ENCODE measurements at regions not wholly inside any gene's neighbourhood (a gene's known extent, or its start where the extent isn't known, plus 50 kb on each side); places are given as distances from the start of the nearest gene placed in this dataset.

GRCh38 chr15:55031727-55032126, 165.0 kb downstream of the RSL24D1 start:
- DNase-seq (ENCODE audit: low read depth in 3 of 3, low spot score in 2 of 3) = no peak

- DNase-seq (ENCODE audit: low read depth in 3 of 3, low spot score in 2 of 3) = no peak
These were observed 170.4 kb downstream of the RSL24D1 start for GRCh38 chr15:55026381-55026780.

- DNase-seq (ENCODE audit: low read depth in 3 of 3, low spot score in 2 of 3) = no peak
These were observed 179.1 kb downstream of the RSL24D1 start for GRCh38 chr15:55017635-55018034.

- DNase-seq (ENCODE audit: low read depth in 3 of 3, low spot score in 2 of 3) = no peak
These were observed 180.5 kb downstream of the RSL24D1 start for GRCh38 chr15:55016225-55016624.

GRCh38 chr15:55015093-55015445, 181.7 kb downstream of the RSL24D1 start:
- DNase-seq (ENCODE audit: low read depth in 3 of 3, low spot score in 2 of 3) = no peak

GRCh38 chr15:55014391-55015092, 182.2 kb downstream of the RSL24D1 start:
- DNase-seq (ENCODE audit: low read depth in 3 of 3, low spot score in 2 of 3) = no peak

GRCh38 chr15:55008421-55008820, 188.3 kb downstream of the RSL24D1 start:
- no peak for DNase-seq (ENCODE audit: low read depth in 3 of 3, low spot score in 2 of 3)

- no peak for DNase-seq (ENCODE audit: low read depth in 3 of 3, low spot score in 2 of 3)
These were observed 189.2 kb downstream of the RSL24D1 start for GRCh38 chr15:55007561-55007960.

GRCh38 chr15:55005679-55006078, 191.1 kb downstream of the RSL24D1 start:
- DNase-seq (ENCODE audit: low read depth in 3 of 3, low spot score in 2 of 3) = no peak

GRCh38 chr15:55003965-55004873, 192.5 kb downstream of the RSL24D1 start:
- DNase-seq (ENCODE audit: low read depth in 3 of 3, low spot score in 2 of 3) = no peak

- no peak for DNase-seq (ENCODE audit: low read depth in 3 of 3, low spot score in 2 of 3)
These were observed 198.1 kb downstream of the RSL24D1 start for GRCh38 chr15:54998661-54999060.

- no peak for DNase-seq (ENCODE audit: low read depth in 3 of 3, low spot score in 2 of 3)
These were observed 205.9 kb downstream of the RSL24D1 start for GRCh38 chr15:54990793-54991192.

GRCh38 chr15:54987881-54988280, 208.9 kb downstream of the RSL24D1 start:
- DNase-seq (ENCODE audit: low read depth in 3 of 3, low spot score in 2 of 3) = no peak

- DNase-seq (ENCODE audit: low read depth in 3 of 3, low spot score in 2 of 3) = no peak
These were observed 216.8 kb downstream of the RSL24D1 start for GRCh38 chr15:54979964-54980363.

GRCh38 chr15:54962637-54963036, 234.1 kb downstream of the RSL24D1 start:
- no peak for DNase-seq (ENCODE audit: low read depth in 3 of 3, low spot score in 2 of 3)

- DNase-seq (ENCODE audit: low read depth in 3 of 3, low spot score in 2 of 3) = no peak
These were observed 236.5 kb downstream of the RSL24D1 start for GRCh38 chr15:54960266-54960665.

GRCh38 chr15:54941417-54941816, 255.3 kb downstream of the RSL24D1 start:
- no peak for DNase-seq (ENCODE audit: low read depth in 3 of 3, low spot score in 2 of 3)

GRCh38 chr15:54917312-54917711, 279.4 kb downstream of the RSL24D1 start:
- no peak for DNase-seq (ENCODE audit: low read depth in 3 of 3, low spot score in 2 of 3)

- DNase-seq (ENCODE audit: low read depth in 3 of 3, low spot score in 2 of 3) = no peak
These were observed 281.4 kb downstream of the RSL24D1 start for GRCh38 chr15:54915380-54915779.

GRCh38 chr15:54884312-54884711, 312.4 kb downstream of the RSL24D1 start:
- no peak for DNase-seq (ENCODE audit: low read depth in 3 of 3, low spot score in 2 of 3)

- no peak for DNase-seq (ENCODE audit: low read depth in 3 of 3, low spot score in 2 of 3)
These were observed 336.8 kb downstream of the RSL24D1 start for GRCh38 chr15:54859982-54860381.

GRCh38 chr15:54854667-54855066, 342.1 kb downstream of the RSL24D1 start:
- no peak for DNase-seq (ENCODE audit: low read depth in 3 of 3, low spot score in 2 of 3)

Data from right renal cortex interstitium (tissue), 3 donors.